ENCODE measurements at regions not wholly inside any gene's neighbourhood (a gene's known extent, or its start where the extent isn't known, plus 50 kb on each side); places are given as distances from the start of the nearest gene placed in this dataset.

DNA sequence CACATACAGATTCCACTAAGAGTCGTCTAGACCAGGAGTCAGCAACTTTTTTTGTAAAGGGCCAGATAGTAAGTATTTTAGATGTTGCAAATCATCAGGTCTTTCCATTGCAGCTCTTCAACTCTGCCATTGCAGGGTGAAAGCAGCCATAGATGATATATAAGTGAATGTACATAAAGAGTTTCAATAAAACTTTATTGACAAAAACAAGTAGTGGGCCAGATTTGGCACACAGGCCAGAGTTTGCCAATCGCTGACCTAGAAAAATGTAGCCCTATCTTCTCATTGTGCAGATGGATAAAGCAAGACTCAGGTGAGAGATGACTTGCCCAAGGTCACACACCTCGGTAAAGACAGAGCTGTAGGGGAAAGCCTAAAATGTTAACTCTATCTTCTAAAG lies 474.7 kb downstream of the MED13L start:
- TF ChIP-seq, protein P1, sequence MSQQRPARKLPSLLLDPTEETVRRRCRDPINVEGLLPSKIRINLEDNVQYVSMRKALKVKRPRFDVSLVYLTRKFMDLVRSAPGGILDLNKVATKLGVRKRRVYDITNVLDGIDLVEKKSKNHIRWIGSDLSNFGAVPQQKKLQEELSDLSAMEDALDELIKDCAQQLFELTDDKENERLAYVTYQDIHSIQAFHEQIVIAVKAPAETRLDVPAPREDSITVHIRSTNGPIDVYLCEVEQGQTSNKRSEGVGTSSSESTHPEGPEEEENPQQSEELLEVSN (IDR thresholded peaks at IDR 0.05), result no peak
- TF ChIP-seq JUND (IDR thresholded peaks at IDR 0.05; ENCODE audit: low read length) (no peak), RFX5 (IDR thresholded peaks at IDR 0.05; ENCODE audit: borderline replicate concordance, low read depth, low read length) (no peak), EP300 (IDR thresholded peaks at IDR 0.05; ENCODE audit: borderline replicate concordance in 1 of 2, low read depth in 2 of 2, low read length in 2 of 2) (no peak), TAF1 (IDR thresholded peaks at IDR 0.05; ENCODE audit: low read depth, low read length) (no peak), JUN (IDR thresholded peaks at IDR 0.05; ENCODE audit: low read depth, low read length) (no peak), YY1 (IDR thresholded peaks at IDR 0.05; ENCODE audit: low read depth, low read length) (no peak), POLR2A (IDR thresholded peaks at IDR 0.05; ENCODE audit: control extremely low read depth in 1 of 2, low read depth in 2 of 2, low read length in 2 of 2) (no peak), RAD21 (IDR thresholded peaks at IDR 0.05 in 1 of 2, conservative IDR thresholded peaks at IDR 0.05 in 1 of 2; ENCODE audit: low read depth in 2 of 2, low read length in 2 of 2) (no peak), EZH2 (IDR thresholded peaks at IDR 0.05; ENCODE audit: low read depth, low read length, severe bottlenecking) (no peak)

Measured in H1 (cell line).